IMR-90 (cell line): ENCODE measurements at regions not wholly inside any gene's neighbourhood (a gene's known extent, or its start where the extent isn't known, plus 50 kb on each side); places are given as distances from the start of the nearest gene placed in this dataset.

ENCODE experiments used
- BHLHE40 ChIP-seq: fragments of 150-350 bp; IDR thresholded peaks from 2 replicates; pipeline ENCODE4 v1.6.1; 2016; ENCODE audit warnings: mild to moderate bottlenecking, low read depth, low read length
- CEBPB ChIP-seq: IDR thresholded peaks from 2 replicates; pipeline ENCODE4 v1.6.1; 2012; ENCODE audit warnings: low read depth, low read length, improper control_type of control experiment
- CTCF ChIP-seq: conservative IDR thresholded peaks from 2 replicates; pipeline ENCODE4 v1.5.1; 2012; ENCODE audit warnings: mild to moderate bottlenecking, low read depth, low read length, improper control_type of control experiment
- MAFK ChIP-seq: IDR thresholded peaks from 2 replicates; pipeline ENCODE4 v1.6.1; 2012; ENCODE audit warnings: low read depth, low read length, improper control_type of control experiment
- POLR2A ChIP-seq: IDR thresholded peaks from 2 replicates; pipeline ENCODE4 v1.6.1; 2012; ENCODE audit warnings: mild to moderate bottlenecking, low read depth, low read length
- RAD21 ChIP-seq: IDR thresholded peaks from 2 replicates; pipeline ENCODE4 v1.6.1; 2012; ENCODE audit warnings: low read length, improper control_type of control experiment
- RCOR1 ChIP-seq: IDR thresholded peaks from 2 replicates; pipeline ENCODE4 v1.6.1; 2012; ENCODE audit warnings: mild to moderate bottlenecking, low read length, improper control_type of control experiment; ENCODE audit not compliant: insufficient replicate concordance
- RFX5 ChIP-seq: IDR thresholded peaks from 2 replicates; pipeline ENCODE4 v1.8.0; 2012; ENCODE audit warnings: low read depth, mild to moderate bottlenecking, low read length, moderate library complexity
- SMC3 ChIP-seq: fragments of 150-350 bp; IDR thresholded peaks from 2 replicates; pipeline ENCODE4 v1.6.1; 2016; ENCODE audit warnings: low read depth, mild to moderate bottlenecking, antibody characterized with exemption, low read length, moderate library complexity
- TF ChIP-seq, protein P1 (sequence below): fragments of 150-350 bp; IDR thresholded peaks from 2 replicates; pipeline ENCODE4 v1.6.1; 2017; ENCODE audit warnings: mild to moderate bottlenecking, antibody characterized with exemption, low read length, low read depth

DNA sequence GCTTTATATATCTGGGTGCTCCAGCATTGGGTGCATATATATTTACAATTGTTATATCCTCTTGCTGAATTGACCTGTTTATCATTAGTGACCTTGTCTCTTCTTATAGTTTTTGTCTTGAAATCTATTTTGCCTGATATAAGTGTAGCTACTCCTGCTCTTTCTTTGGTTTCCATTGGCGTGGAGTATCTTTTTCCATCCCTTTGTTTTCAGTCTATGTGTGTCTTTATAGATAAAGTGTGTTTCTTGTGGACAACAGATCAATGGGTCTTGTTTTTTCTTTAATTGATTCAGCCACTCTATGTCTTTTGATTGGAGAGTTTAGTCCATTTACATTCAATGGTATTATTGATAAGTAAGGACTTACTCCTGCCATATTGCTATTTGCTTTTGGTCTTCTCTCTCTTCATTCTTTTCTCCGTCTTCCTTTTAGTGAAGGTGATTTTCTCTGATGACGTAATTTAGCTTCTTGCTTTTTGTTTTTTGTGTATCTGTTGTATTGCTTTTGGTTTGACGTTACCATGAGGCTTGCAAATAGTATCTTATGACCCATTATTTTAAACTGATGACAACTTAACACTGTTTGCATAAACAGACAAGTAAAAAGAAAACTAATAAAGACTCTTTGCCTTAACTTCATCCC lies 347.6 kb downstream of the TMEM121 start:
- TF ChIP-seq CTCF (no peak), RFX5 (no peak), RCOR1 (no peak), POLR2A (no peak), RAD21 (no peak), MAFK (no peak), CEBPB (no peak), BHLHE40 (no peak), SMC3 (no peak)
- TF ChIP-seq, protein P1, sequence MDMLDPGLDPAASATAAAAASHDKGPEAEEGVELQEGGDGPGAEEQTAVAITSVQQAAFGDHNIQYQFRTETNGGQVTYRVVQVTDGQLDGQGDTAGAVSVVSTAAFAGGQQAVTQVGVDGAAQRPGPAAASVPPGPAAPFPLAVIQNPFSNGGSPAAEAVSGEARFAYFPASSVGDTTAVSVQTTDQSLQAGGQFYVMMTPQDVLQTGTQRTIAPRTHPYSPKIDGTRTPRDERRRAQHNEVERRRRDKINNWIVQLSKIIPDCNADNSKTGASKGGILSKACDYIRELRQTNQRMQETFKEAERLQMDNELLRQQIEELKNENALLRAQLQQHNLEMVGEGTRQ = no peak
